NCI-H69 (cell line): ENCODE measurements at regions not wholly inside any gene's neighbourhood (a gene's known extent, or its start where the extent isn't known, plus 50 kb on each side); places are given as distances from the start of the nearest gene placed in this dataset.
A peak's percentile ranks its signal among the peaks of the same experiment; 100 is the strongest.
"Not testable (repeated sequence)": the region's sequence is repeated elsewhere in the genome, so short reads cannot be mapped to it uniquely, and the experiment has no call there.

ENCODE experiments used
- DNase-seq: peaks from one replicate; lab custom pipeline; 2025; lab: John Stamatoyannopoulos, UW

DNA sequence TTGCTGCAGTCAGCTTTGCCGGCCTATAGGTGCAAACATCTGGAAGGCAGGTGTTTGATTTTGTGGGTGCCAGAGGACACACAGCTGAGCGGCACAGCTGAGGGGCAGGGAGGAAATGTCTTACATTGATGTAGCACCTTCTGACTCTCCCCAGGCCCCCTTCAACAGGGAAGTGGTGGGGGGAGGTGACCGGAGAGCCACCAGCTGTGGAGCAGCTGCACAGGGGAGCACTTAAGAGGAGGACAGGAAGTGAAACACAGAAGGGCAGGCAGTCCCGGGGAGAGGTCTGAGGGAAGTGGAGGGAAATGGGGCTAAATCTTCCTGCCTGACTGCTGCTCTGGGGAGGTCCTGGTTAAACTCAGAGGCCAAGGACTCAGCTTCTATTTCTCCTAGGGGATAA lies 409.1 kb downstream of the TNS1 start:
- DNase-seq: peak; percentile 20

GRCh38 chr2:217588266-217588665 lies 414.5 kb downstream of the TNS1 start:
- DNase-seq: no peak

DNA sequence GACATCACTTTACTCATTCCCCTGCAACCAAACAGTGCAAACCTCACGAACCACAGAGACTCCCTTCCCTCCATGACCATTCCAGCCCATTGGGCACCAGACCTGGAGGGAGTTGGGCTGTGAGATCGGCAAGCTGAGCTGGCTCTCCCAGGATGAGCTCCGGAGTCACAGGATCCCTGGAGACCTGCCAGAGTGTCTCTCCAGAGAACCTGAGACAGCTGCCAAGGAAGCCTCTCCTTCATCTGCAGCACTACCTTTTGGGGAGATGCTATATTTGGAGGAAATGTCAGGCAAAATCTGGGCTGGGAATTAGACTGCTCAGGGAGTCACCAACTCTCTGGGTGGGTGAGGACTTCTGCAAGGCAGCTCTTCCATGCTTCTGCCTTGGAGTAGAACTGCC lies 417.4 kb downstream of the TNS1 start:
- no peak for DNase-seq

DNA sequence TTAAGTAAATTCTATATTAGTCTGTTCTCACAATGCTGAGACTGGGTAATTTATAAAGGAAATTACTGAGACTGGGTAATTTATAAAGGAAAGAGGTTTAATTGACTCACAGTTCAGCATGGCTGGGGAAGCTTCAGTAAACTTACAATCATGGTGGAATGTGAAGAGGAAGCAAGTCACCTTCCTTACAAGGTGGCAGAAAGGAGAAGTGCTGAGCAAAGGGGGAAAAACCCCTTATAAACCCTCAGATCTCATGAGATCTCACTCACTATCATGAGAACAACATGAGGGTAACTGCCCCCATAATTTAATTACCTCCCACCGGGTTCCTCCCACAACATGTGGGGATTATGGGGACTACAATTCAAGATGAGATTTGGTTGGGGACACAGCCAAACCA lies 422.4 kb downstream of the TNS1 start:
- DNase-seq: not testable (repeated sequence)

DNA sequence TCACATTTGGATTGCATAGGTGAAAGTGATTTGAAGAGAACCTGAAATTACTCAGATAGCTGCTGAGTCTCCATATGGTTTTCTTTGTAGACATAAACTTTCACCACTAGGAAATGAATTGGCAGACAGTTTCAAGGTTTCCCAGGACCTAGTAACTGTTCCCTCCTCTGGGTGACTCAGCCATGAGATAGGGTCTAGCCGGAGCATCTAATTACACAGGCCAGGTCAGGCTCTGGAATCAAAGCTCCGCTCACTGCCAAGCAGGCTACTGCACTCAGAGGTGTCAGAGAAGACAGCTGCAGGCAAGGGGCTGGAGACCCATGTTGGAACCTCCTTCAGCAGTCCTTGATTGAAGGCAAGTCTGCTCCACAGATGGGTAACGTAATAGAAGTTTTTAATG lies 429.2 kb downstream of the TNS1 start:
- no peak for DNase-seq

GRCh38 chr2:217570394-217570793 lies 432.4 kb downstream of the TNS1 start:
- no peak for DNase-seq

- no peak for DNase-seq
Observed at GRCh38 chr2:217568289-217568971, 434.4 kb downstream of the TNS1 start.

DNA sequence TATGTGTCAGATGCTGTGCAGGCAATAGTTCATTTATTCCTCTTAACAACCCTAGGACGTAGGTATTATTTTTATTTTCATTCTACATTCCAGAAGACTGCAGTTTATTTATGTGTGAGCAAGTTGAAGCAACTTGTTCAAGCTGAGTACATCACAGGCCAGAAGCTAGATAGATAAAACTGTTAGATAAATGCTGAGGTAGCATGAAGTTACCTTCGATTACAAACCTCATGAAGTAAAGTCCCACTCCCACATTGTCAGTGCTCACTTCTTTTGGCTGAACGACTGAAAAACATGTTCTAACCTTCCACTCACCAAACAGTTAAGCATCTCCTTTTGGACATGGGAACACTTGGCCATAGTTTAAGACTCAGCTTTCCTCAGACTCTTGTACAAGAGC lies 439.2 kb downstream of the TNS1 start:
- DNase-seq: no peak

- no peak for DNase-seq
Observed at GRCh38 chr2:217562871-217563480, 439.8 kb downstream of the TNS1 start.

GRCh38 chr2:217559084-217559483 lies 443.7 kb downstream of the TNS1 start:
- DNase-seq: no peak

DNA sequence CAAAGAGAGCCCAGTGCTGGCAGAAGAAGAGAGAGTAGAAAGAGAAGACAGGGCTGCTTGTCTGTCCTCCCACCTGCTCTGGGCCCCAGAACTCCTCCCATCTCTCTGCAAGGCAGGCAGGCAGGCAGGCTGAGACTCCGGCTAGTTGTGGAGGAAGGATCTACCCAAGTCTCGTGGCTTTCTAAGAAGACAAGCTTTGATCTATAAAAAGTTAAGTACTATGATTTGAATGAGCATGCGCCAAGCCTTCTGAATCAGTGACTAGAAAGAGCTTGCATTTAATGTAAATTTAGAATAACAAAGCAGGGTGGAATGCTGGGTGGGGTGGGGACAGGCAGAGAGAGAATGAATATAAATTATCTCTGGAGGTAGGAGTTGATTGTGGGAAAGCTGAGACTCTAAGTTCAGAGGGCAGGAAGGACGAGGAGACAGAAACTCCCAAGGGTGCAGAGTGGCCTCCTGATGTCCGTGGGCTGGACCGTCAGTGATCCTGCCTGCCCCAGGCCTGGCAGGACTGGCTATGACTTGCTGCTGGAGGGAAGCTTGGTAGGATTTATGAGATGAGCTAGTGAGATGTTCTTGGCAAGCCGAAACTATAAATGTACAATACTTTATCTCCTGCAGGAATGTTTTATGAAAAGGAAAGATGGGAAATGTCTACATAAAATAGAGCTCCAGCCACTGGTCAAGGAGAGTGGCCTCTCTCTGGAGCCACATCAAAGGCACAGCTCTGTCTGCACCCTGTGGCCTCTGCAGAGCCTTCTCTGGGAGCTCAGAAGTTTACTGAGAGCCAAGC lies 447.5 kb downstream of the TNS1 start:
- no peak for DNase-seq

DNA sequence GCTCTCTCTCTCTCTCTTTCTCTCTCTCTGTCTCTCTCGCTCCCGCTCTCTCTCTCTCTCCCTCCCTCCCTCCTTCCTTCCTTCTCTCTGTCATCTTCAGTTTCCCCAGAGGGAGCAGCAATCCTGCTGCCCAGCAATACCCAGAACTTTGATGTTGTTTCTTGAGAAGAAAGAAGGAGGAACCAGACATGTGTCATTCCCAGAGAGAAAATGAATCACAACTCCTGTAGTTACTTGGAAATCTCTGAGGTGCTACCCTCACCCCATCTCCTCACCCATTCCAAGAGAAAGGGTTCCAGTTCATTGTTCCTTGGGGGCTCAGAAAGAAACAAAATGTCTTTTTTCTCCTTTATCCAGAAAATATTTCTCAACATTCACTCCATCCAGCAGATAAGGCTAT lies 449.1 kb downstream of the TNS1 start:
- no peak for DNase-seq

- DNase-seq: no peak
Observed at GRCh38 chr2:217553202-217553601, 449.6 kb downstream of the TNS1 start.

DNA sequence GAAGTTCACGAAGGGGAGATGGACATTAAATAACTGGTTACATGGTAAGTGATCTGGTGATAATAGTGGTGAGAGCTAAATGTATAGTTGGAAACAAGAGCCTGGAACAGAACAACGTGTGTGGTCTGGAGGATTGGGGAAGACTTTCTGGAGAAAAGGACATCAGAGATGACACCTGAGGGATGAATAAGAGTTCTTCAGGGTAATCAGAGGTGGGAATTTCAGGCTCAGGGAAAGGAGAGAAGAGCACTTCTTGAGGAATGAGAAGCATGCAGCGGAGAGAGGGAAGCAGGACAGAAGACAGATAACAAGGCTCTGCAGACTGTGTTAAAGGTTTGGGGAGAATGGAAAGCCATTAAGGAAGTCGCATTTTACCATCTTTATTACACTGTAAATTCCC lies 450.7 kb downstream of the TNS1 start:
- no peak for DNase-seq

GRCh38 chr2:217551252-217551899 lies 451.4 kb downstream of the TNS1 start:
- DNase-seq: no peak

DNA sequence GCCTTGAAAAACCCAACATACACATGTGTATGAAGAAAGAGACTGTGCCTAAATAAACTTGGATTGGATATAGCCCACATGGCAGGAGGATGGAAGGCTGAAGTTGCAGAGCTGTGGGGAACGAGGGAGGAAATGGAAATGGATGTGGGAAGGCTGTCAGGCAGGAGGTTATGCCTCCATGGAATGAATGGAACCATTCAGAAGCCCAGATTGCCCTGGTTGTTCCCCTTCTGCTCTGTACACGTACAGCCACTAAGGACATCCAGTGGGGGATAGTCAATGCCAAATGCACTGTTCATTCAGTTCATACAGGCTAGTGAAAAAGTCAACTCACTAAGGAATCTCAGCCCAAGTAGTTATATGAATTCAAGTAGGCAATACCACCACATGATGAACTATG lies 463.7 kb downstream of the TNS1 start:
- DNase-seq: no peak

- DNase-seq: peak; percentile 1
Observed at GRCh38 chr2:217538719-217539118, 464.1 kb downstream of the TNS1 start.

DNA sequence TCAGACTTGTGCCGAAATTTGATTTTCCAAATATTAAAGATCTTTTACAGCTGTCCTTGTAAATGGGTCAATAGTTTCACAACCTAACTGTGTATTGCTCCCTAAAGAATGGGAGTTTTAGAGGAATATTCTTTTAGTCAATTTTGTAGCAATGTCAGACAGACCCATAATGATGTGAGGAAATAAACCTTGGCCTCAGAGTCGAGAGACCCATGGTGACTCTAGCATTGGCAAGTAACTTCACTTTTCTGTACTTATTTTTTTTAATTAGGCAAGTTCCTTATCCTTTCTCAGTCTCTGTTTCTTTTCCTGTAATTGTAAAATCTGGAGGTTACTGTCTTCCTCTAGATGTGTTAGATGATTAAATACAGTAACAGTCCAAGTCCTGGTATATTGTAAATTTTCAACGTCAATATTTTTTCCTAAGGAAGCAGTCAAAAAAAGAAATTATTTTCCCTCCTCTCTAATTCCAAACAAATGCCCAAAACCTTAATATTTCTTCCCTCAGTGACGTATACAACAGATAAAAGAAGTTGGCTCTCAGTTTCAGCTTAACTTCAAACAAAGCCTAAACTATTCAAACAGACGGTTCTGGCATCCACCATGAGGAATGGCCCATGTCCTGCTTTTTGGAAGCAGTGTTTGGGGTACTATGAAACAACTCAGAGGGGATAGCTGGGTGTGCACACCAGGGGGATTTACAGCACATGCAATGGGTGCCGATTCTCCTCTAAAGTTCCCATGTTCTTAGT lies 466.7 kb downstream of the TNS1 start:
- no peak for DNase-seq

GRCh38 chr2:217530392-217531090 lies 472.3 kb downstream of the TNS1 start:
- no peak for DNase-seq

GRCh38 chr2:217529271-217529670 lies 473.5 kb downstream of the TNS1 start:
- DNase-seq: no peak

GRCh38 chr2:217527590-217528202 lies 475.1 kb downstream of the TNS1 start:
- DNase-seq: no peak
